ENCODE measurements at regions not wholly inside any gene's neighbourhood (a gene's known extent, or its start where the extent isn't known, plus 50 kb on each side); places are given as distances from the start of the nearest gene placed in this dataset.

- WGBS, 2 donors, result 81 to 86% methylated on average over 8 of the region's 8 CpGs
- Histone ChIP-seq H3K27me3 (no peaks in the 10 kb centered on the region), H3K4me1 (no peaks in the 10 kb centered on the region), H3K9me3 (no peaks in the 10 kb centered on the region), H3K27ac (no peak overlapping the region), H3K4me3 (no peak overlapping the region), H3K36me3 (no peaks in the 10 kb centered on the region)
- no peak for DNase-seq
- TF ChIP-seq CTCF (IDR thresholded peaks at IDR 0.05) (no peak), POLR2AphosphoS5 (IDR thresholded peaks at IDR 0.05) (no peak), POLR2A (IDR thresholded peaks at IDR 0.05) (no peak), EP300 (IDR thresholded peaks at IDR 0.05) (no peak)
- intact Hi-C loops (cut with DNase I), result no loop called here
Measured at GRCh38 chr11:15473954-15474837, 359.5 kb downstream of the INSC start.

- Histone ChIP-seq H3K27ac (no peak overlapping the region), H3K4me1 (no peaks in the 10 kb centered on the region), H3K27me3 (no peaks in the 10 kb centered on the region), H3K9me3 (no peaks in the 10 kb centered on the region), H3K4me3 (no peak overlapping the region), H3K36me3 (no peaks in the 10 kb centered on the region)
- DNase-seq, result no peak
- TF ChIP-seq POLR2A (IDR thresholded peaks at IDR 0.05), result no peak
- no peak for TF ChIP-seq EP300 (IDR thresholded peaks at IDR 0.05)
- TF ChIP-seq POLR2AphosphoS5 (IDR thresholded peaks at IDR 0.05), result no peak
- no peak for TF ChIP-seq CTCF (IDR thresholded peaks at IDR 0.05)
- intact Hi-C loops (cut with DNase I), result no loop called here
- 82 to 91% methylated on average over 5 of the region's 5 CpGs for WGBS, 2 donors
Measured at GRCh38 chr11:15476371-15476917, 361.7 kb downstream of the INSC start.

- Histone ChIP-seq H3K36me3 (no peaks in the 10 kb centered on the region), H3K27me3 (no peaks in the 10 kb centered on the region), H3K4me1 (no peaks in the 10 kb centered on the region), H3K9me3 (no peaks in the 10 kb centered on the region), H3K27ac (no peak overlapping the region), H3K4me3 (no peak overlapping the region)
- no peak for DNase-seq
- WGBS, 2 donors, result 50 to 78% methylated on average over 2 of the region's 2 CpGs
- intact Hi-C loops (cut with DNase I), result no loop called here
- TF ChIP-seq EP300 (IDR thresholded peaks at IDR 0.05) (no peak), POLR2AphosphoS5 (IDR thresholded peaks at IDR 0.05) (no peak), CTCF (IDR thresholded peaks at IDR 0.05) (no peak), POLR2A (IDR thresholded peaks at IDR 0.05) (no peak)
Measured at GRCh38 chr11:15481871-15482270, 367.1 kb downstream of the INSC start.

- H3K36me3 ChIP-seq, result no peaks in the 10 kb centered on the region
- no peaks in the 10 kb centered on the region for H3K9me3 ChIP-seq
- 49 to 83% methylated on average over 1 of the region's 1 CpG for WGBS, 2 donors
- no peaks in the 10 kb centered on the region for H3K27me3 ChIP-seq
- DNase-seq, result no peak
- H3K27ac ChIP-seq, result no peak overlapping the region
- intact Hi-C loops (cut with DNase I), result no loop called here
- TF ChIP-seq POLR2A (IDR thresholded peaks at IDR 0.05), result no peak
- no peak for TF ChIP-seq POLR2AphosphoS5 (IDR thresholded peaks at IDR 0.05)
- no peak for TF ChIP-seq CTCF (IDR thresholded peaks at IDR 0.05)
- TF ChIP-seq EP300 (IDR thresholded peaks at IDR 0.05), result no peak
- no peak overlapping the region for H3K4me3 ChIP-seq
- no peaks in the 10 kb centered on the region for H3K4me1 ChIP-seq
Measured at GRCh38 chr11:15483205-15483604, 368.5 kb downstream of the INSC start.
